Lung (tissue), 11 donors: ENCODE measurements at regions not wholly inside any gene's neighbourhood (a gene's known extent, or its start where the extent isn't known, plus 50 kb on each side); places are given as distances from the start of the nearest gene placed in this dataset.

Experiments
- ATAC-seq: fragments of 200-7000 bp; cut with Tn5 transposase; one replicate; pipeline ENCODE4 v1.9.1; 2020; ENCODE audit warnings: moderate number of reproducible peaks; ENCODE audit not compliant: insufficient read depth, low FRiP score
- DNase-seq, 3 donors: peaks; one replicate each; pipeline ENCODE4 v3.0.0-alpha.2; 2013 to 2017
- H3K27ac ChIP-seq, 2 donors: one replicate each; pipeline ENCODE4 v1.5.1; 2013; ENCODE audit warnings: mild to moderate bottlenecking in 2 of 2, moderate library complexity in 2 of 2, control low read depth in 1 of 2, inconsistent platforms in 1 of 2, low read depth in 1 of 2, low read length in 1 of 2
- H3K27me3 ChIP-seq, 3 donors: one replicate each; pipeline ENCODE4 v1.5.1; 2013; ENCODE audit warnings: low read length in 2 of 3; ENCODE audit not compliant: control insufficient read depth in 3 of 3, insufficient read depth in 3 of 3
- H3K36me3 ChIP-seq, 4 donors: one replicate each; pipeline ENCODE4 v1.5.1; 2013; ENCODE audit warnings: low read length in 4 of 4, mild to moderate bottlenecking in 1 of 4, moderate library complexity in 1 of 4; ENCODE audit not compliant: control insufficient read depth in 4 of 4, insufficient read depth in 4 of 4
- H3K4me1 ChIP-seq, 5 donors: one replicate each; pipeline ENCODE4 v1.5.1; 2013; ENCODE audit warnings: low read length in 5 of 5, mild to moderate bottlenecking in 2 of 5, moderate library complexity in 1 of 5; ENCODE audit not compliant: control insufficient read depth in 5 of 5, insufficient read depth in 5 of 5
- H3K4me3 ChIP-seq: one replicate; pipeline ENCODE4 v1.5.1; 2013; ENCODE audit warnings: mild to moderate bottlenecking, control low read depth, moderate library complexity
- H3K9ac ChIP-seq, 2 donors: one replicate each; pipeline ENCODE4 v1.5.1; 2013; ENCODE audit warnings: low read length in 2 of 2, control low read depth in 1 of 2; ENCODE audit not compliant: insufficient read depth in 1 of 2
- H3K9me3 ChIP-seq, 4 donors: one replicate each; pipeline ENCODE4 v1.5.1; 2013; ENCODE audit warnings: low read length in 3 of 4, mild to moderate bottlenecking in 1 of 4, moderate library complexity in 1 of 4; ENCODE audit not compliant: control insufficient read depth in 4 of 4, insufficient read depth in 3 of 4
- CTCF ChIP-seq: IDR thresholded peaks from 2 replicates; pipeline ENCODE4 v1.5.1; 2012; ENCODE audit warnings: mild to moderate bottlenecking; ENCODE audit errors: control extremely low read depth, extremely low read depth
- WGBS, 2 donors: extraction: QIAGEN DNeasy Blood & Tissue Kit; methylation state at CpG; one replicate each; pipeline ENCODE4 v1.1.7; 2013; 5-methylcytosine and 5-hydroxymethylcytosine counted together
- donor health status: control.
- donor health status: control.
- donor health status: Bipolar disorder and iron deficiency.
- donor health status: healthy.
- donor health status: DM: yes; HTN: yes; CAD: no.

DNA sequence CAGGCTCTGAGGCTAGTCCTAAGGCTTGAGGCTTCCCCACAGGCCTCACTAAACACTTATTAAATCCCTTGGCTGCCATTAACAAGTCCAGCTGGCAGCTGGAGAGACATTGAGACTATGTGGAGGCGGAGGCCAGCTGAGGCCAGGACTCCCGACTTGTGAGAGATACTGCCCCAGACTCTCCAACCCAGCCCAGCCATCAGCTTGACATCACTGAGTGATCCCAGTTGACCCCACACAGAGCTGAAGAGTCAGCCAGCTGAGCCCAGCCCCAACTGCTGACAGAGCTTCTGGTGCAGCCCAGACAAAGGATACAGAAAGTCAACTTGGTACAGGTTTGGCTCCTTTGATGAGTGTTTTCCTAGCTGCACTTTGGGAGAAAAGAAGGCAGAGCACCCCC, 343.1 kb downstream of the C16orf95 start:
- Histone ChIP-seq H3K4me1 (peaks cover 0 to 14% (median 0%) of the 10 kb centered on the region in 5 donors), H3K27ac (no peak overlapping the region), H3K27me3 (no peaks in the 10 kb centered on the region), H3K9ac (no peak overlapping the region), H3K36me3 (no peaks in the 10 kb centered on the region), H3K4me3 (no peak overlapping the region), H3K9me3 (peaks cover 0 to 10% (median 4%) of the 10 kb centered on the region in 4 donors)
- no peak for TF ChIP-seq CTCF
- ATAC-seq (no peak), DNase-seq (no peak)
- WGBS, 2 donors, result 82 to 85% methylated on average over 2 of the region's 2 CpGs

GRCh38 chr16:86975445-86975844, 341.7 kb downstream of the C16orf95 start:
- DNase-seq, result peak; percentile 55 to 77 (median 74)
- WGBS, 2 donors, result 29 to 65% methylated on average over 2 of the region's 2 CpGs
- no peak for TF ChIP-seq CTCF

GRCh38 chr16:86977076-86977676, 340.0 kb downstream of the C16orf95 start:
- H3K4me3 ChIP-seq, result no peak overlapping the region
- peaks cover 0 to 6% (median 0%) of the 10 kb centered on the region in 5 donors for H3K4me1 ChIP-seq
- H3K27me3 ChIP-seq, result no peaks in the 10 kb centered on the region
- TF ChIP-seq CTCF, result no peak
- no peaks in the 10 kb centered on the region for H3K36me3 ChIP-seq
- H3K9me3 ChIP-seq, result peaks cover 0 to 6% (median 2%) of the 10 kb centered on the region in 4 donors
- no peak for DNase-seq
- WGBS, 2 donors, result 90 to 92% methylated on average over 17 of the region's 17 CpGs
- no peak overlapping the region for H3K9ac ChIP-seq
- no peak overlapping the region for H3K27ac ChIP-seq
- no peak for ATAC-seq

More at GRCh38 chr16:86975445-86975844, 341.7 kb downstream of the C16orf95 start:
- Histone ChIP-seq H3K9ac (no peak overlapping the region), H3K9me3 (peaks cover 0 to 6% (median 2%) of the 10 kb centered on the region in 4 donors), H3K36me3 (no peaks in the 10 kb centered on the region), H3K27ac (no peak overlapping the region), H3K27me3 (no peaks in the 10 kb centered on the region), H3K4me3 (no peak overlapping the region), H3K4me1 (peaks cover 0 to 14% (median 0%) of the 10 kb centered on the region in 5 donors)
- no peak for ATAC-seq
